ENCODE measurements at regions not wholly inside any gene's neighbourhood (a gene's known extent, or its start where the extent isn't known, plus 50 kb on each side); places are given as distances from the start of the nearest gene placed in this dataset.

DNA sequence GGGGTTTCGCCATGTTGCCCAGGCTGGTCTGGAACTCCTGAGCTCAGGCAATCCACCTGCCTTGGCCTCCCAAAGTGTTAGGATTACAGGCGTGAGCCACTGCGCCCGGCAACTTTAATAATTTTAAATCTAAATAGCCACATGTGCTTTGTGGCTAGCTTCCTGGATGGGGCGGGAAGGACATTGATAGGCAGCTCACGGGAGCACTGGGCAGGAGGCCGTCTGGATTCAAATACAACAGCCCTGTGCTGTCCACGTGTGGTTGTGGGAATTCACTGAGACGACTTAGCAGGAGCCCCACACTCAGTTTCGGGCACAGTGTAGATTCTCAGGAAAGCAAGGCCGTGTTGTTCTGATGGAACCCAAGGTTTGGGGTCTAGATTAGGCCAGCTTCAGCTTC is 177.1 kb downstream of the ETS2 start:
- peaks cover 33 to 38% (median 36%) of the 10 kb centered on the region in 3 donors for H3K4me1 ChIP-seq (ENCODE audit: control insufficient read depth in 3 of 3, insufficient read depth in 3 of 3, low read length in 3 of 3)
- H3K27me3 ChIP-seq (ENCODE audit: control insufficient read depth in 3 of 3, insufficient read depth in 3 of 3, low read length in 3 of 3) = no peaks in the 10 kb centered on the region

DNA sequence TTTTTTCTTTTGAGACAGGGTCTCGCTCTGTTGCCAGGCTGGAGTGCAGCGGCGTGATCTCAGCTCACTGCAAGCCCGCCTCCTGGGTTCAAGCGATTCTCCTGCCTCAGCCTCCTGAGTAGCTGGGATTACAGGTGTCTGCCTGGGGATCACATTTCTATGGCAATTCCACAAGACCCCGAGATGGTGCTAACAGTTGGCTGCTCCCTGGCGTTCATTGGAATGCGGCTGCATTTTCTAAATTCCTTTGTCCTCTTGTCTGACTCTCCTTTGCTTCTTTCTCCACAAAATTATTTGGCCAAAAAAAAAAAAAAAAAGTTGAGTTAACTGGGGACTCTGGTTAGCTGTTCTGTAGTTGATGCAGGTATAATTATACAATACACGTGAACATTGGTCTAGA is 176.4 kb downstream of the ETS2 start:
- Histone ChIP-seq H3K4me3 (ENCODE audit: low read length in 3 of 3) (no peak overlapping the region), H3K9me3 (ENCODE audit: control insufficient read depth in 3 of 3, low read length in 3 of 3) (no peaks in the 10 kb centered on the region), H3K4me1 (ENCODE audit: control insufficient read depth in 3 of 3, insufficient read depth in 3 of 3, low read length in 3 of 3) (peaks cover 26 to 31% (median 29%) of the 10 kb centered on the region in 3 donors), H3K27me3 (ENCODE audit: control insufficient read depth in 3 of 3, insufficient read depth in 3 of 3, low read length in 3 of 3) (no peaks in the 10 kb centered on the region), H3K27ac (ENCODE audit: low read depth, low read length) (no peak overlapping the region), H3K36me3 (ENCODE audit: control insufficient read depth in 3 of 3, insufficient read depth in 3 of 3, low read length in 3 of 3) (no peaks in the 10 kb centered on the region), H3K9ac (ENCODE audit: low read depth in 1 of 3, low read length in 3 of 3) (no peak overlapping the region)

More for the DNA sequence above, 177.1 kb downstream of the ETS2 start:
- H3K9me3 ChIP-seq (ENCODE audit: control insufficient read depth in 3 of 3, low read length in 3 of 3) = no peaks in the 10 kb centered on the region
- H3K36me3 ChIP-seq (ENCODE audit: control insufficient read depth in 3 of 3, insufficient read depth in 3 of 3, low read length in 3 of 3) = no peaks in the 10 kb centered on the region
- H3K9ac ChIP-seq (ENCODE audit: low read depth in 1 of 3, low read length in 3 of 3) = no peak overlapping the region
- no peak overlapping the region for H3K4me3 ChIP-seq (ENCODE audit: low read length in 3 of 3)
- H3K27ac ChIP-seq (ENCODE audit: low read depth, low read length) = no peak overlapping the region

DNA sequence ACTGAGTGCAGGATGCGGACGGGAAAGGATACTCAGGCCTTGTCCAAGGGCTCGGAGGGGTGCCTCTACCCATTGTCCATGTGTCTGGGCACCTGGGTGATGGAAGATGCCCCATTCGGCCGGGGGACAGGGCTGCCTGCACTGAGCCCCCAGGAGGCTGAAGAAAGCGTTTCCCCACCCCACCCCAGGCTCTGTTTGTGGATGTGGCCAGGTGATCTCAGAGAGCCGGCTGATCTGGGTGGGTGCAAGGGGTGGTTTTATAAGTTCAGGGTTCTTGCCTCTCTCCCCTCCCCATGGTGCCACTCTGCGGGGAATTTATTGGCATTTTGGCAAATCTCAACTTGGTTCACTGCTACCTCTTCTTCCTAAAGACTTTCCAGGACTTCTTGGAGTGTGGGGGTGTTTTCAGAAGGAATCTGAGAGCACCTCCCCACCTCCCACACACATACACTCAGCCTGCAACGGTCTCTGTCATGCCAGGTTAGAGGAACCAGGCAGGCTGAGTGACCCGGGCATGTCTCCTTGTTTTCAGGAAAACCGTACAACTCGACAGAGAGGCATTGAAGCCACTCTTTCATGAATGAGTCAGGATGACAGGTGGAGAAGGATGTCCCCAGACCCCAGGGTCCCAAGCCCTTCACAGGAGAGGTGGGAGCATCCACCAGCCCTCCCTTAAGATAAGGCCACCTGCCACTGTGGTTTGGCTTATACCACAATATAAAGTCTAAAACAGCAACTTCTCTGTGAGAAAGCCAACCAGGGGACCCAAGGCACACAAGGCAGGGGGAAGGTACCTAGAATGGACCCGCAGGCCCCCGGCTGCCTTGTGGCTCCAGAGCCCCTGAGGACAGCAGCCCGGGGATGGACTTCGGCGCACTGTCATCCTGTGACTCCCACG is 174.9 kb downstream of the ETS2 start:
- no peak overlapping the region for H3K9ac ChIP-seq (ENCODE audit: low read depth in 1 of 3, low read length in 3 of 3)
- peaks cover 12 to 17% (median 14%) of the 10 kb centered on the region in 3 donors for H3K4me1 ChIP-seq (ENCODE audit: control insufficient read depth in 3 of 3, insufficient read depth in 3 of 3, low read length in 3 of 3)
- H3K27ac ChIP-seq (ENCODE audit: low read depth, low read length) = no peak overlapping the region

DNA sequence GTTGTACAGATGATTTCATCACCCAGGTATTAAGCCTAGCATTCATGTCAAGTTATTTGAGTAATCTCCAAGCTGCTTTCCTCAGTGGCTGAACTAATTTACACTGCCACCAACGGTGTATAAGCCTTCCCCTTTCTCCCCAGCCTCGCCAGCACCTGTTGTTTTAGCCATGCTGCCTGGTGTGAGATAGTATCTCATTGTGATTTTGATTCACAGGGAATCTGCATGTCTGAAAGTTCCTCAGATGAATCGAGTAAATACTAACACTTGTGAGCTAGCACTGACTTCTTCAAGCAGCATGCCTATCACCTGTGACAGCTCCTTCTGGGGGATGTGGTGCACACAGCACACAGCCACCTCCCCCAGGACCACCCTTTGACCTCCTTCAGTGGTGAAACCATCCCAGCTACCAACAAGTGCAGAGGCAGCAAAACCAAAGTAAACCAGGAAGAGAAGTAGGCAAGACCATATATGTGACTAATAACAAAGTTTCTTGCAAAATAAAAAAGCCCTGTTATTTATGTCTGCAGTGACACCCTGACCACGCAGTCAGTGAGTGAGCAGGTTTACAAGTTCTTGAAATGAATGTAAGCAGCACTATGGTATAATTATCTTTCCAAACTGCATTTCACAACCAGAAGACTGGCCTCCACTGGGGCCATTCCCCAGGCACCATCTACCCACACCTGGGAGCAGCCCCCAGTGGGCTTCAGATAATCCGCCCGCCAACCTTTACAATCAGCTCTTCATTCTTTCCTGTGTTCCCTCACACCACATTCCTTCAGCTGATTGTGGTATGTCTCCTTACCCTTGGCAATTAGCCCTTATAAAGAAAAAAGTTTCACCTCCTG is 173.8 kb downstream of the ETS2 start:
- Histone ChIP-seq H3K27ac (ENCODE audit: low read depth, low read length) (no peak overlapping the region), H3K4me1 (ENCODE audit: control insufficient read depth in 3 of 3, insufficient read depth in 3 of 3, low read length in 3 of 3) (peaks cover 0 to 6% (median 3%) of the 10 kb centered on the region in 3 donors), H3K9ac (ENCODE audit: low read depth in 1 of 3, low read length in 3 of 3) (no peak overlapping the region)

More for the DNA sequence above, 174.9 kb downstream of the ETS2 start:
- Histone ChIP-seq H3K36me3 (ENCODE audit: control insufficient read depth in 3 of 3, insufficient read depth in 3 of 3, low read length in 3 of 3) (no peaks in the 10 kb centered on the region), H3K9me3 (ENCODE audit: control insufficient read depth in 3 of 3, low read length in 3 of 3) (no peaks in the 10 kb centered on the region), H3K4me3 (ENCODE audit: low read length in 3 of 3) (no peak overlapping the region), H3K27me3 (ENCODE audit: control insufficient read depth in 3 of 3, insufficient read depth in 3 of 3, low read length in 3 of 3) (no peaks in the 10 kb centered on the region)

DNA sequence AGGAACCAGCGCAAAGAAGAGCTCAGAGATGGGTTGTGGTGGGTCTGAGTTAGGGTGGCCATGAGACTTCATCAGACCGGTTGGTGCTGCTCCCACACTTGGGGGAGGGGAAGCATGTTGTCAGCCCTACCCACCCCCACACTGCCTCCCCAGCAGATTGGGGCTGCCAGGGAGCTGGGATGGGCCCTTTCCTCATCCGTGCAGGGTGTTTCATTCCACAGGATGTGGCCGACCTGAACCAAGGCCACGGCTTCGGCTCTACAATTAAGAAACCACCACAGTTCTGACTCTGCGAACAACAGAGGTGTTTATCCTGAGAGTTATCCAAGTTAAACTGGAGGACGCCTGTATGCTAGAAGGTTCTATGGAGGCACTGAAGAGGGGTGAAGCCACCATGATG is 171.2 kb downstream of the ETS2 start:
- no peak overlapping the region for H3K27ac ChIP-seq (ENCODE audit: low read depth, low read length)
- H3K9me3 ChIP-seq (ENCODE audit: control insufficient read depth in 3 of 3, low read length in 3 of 3) = no peaks in the 10 kb centered on the region
- no peaks in the 10 kb centered on the region for H3K4me1 ChIP-seq (ENCODE audit: control insufficient read depth in 3 of 3, insufficient read depth in 3 of 3, low read length in 3 of 3)
- no peaks in the 10 kb centered on the region for H3K27me3 ChIP-seq (ENCODE audit: control insufficient read depth in 3 of 3, insufficient read depth in 3 of 3, low read length in 3 of 3)
- H3K4me3 ChIP-seq (ENCODE audit: low read length in 3 of 3) = no peak overlapping the region
- no peak overlapping the region for H3K9ac ChIP-seq (ENCODE audit: low read depth in 1 of 3, low read length in 3 of 3)
- H3K36me3 ChIP-seq (ENCODE audit: control insufficient read depth in 3 of 3, insufficient read depth in 3 of 3, low read length in 3 of 3) = no peaks in the 10 kb centered on the region

More for the DNA sequence above, 173.8 kb downstream of the ETS2 start:
- Histone ChIP-seq H3K36me3 (ENCODE audit: control insufficient read depth in 3 of 3, insufficient read depth in 3 of 3, low read length in 3 of 3) (no peaks in the 10 kb centered on the region), H3K4me3 (ENCODE audit: low read length in 3 of 3) (no peak overlapping the region), H3K9me3 (ENCODE audit: control insufficient read depth in 3 of 3, low read length in 3 of 3) (no peaks in the 10 kb centered on the region), H3K27me3 (ENCODE audit: control insufficient read depth in 3 of 3, insufficient read depth in 3 of 3, low read length in 3 of 3) (no peaks in the 10 kb centered on the region)

GRCh38 chr21:38973552-38973951 is 167.8 kb downstream of the ETS2 start:
- Histone ChIP-seq H3K27me3 (ENCODE audit: control insufficient read depth in 3 of 3, insufficient read depth in 3 of 3, low read length in 3 of 3) (no peaks in the 10 kb centered on the region), H3K9ac (ENCODE audit: low read depth in 1 of 3, low read length in 3 of 3) (no peak overlapping the region), H3K36me3 (ENCODE audit: control insufficient read depth in 3 of 3, insufficient read depth in 3 of 3, low read length in 3 of 3) (no peaks in the 10 kb centered on the region), H3K27ac (ENCODE audit: low read depth, low read length) (no peak overlapping the region), H3K9me3 (ENCODE audit: control insufficient read depth in 3 of 3, low read length in 3 of 3) (no peaks in the 10 kb centered on the region), H3K4me3 (ENCODE audit: low read length in 3 of 3) (no peak overlapping the region), H3K4me1 (ENCODE audit: control insufficient read depth in 3 of 3, insufficient read depth in 3 of 3, low read length in 3 of 3) (no peaks in the 10 kb centered on the region)

DNA sequence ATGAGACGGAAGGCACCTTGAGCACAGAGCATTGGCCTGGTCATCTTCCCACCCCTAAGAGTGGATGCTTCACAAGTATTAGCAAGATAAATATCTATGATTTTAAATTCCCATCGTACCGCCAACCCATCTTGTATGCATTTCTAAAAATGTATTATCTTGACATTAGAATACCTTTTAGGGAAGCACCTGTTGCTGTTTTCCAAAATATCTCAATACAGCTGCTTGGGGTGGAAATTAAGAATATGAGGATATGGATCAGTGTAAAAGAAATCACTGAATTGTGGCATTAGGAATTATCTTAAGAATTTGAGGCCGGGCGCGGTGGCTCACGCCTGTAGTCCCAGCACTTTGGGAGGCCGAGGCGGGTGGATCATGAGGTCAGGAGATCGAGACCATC is 166.3 kb downstream of the ETS2 start:
- H3K4me3 ChIP-seq (ENCODE audit: low read length in 3 of 3) = no peak overlapping the region
- no peak overlapping the region for H3K27ac ChIP-seq (ENCODE audit: low read depth, low read length)
- H3K9me3 ChIP-seq (ENCODE audit: control insufficient read depth in 3 of 3, low read length in 3 of 3) = no peaks in the 10 kb centered on the region
- no peaks in the 10 kb centered on the region for H3K4me1 ChIP-seq (ENCODE audit: control insufficient read depth in 3 of 3, insufficient read depth in 3 of 3, low read length in 3 of 3)
- no peaks in the 10 kb centered on the region for H3K27me3 ChIP-seq (ENCODE audit: control insufficient read depth in 3 of 3, insufficient read depth in 3 of 3, low read length in 3 of 3)
- no peaks in the 10 kb centered on the region for H3K36me3 ChIP-seq (ENCODE audit: control insufficient read depth in 3 of 3, insufficient read depth in 3 of 3, low read length in 3 of 3)
- H3K9ac ChIP-seq (ENCODE audit: low read depth in 1 of 3, low read length in 3 of 3) = no peak overlapping the region

DNA sequence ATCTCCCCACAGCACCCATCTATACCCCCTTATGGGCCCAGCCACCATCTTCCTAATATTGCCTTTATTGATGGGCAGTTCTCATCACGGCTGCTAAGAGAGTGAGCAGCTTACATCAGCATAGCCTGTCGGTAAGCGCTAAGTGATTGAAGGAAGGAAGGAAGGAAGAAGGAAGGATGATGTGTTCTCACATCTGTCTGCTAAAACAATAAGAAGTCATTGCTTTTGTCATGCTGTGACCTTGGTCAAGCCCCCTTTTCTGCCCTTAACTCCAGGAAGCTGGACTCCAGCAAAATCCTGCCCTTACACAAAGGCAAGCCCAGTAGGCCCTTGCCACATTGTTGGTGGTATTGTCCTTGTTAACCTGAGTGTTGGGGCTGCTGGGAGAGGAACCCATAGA is 165.0 kb downstream of the ETS2 start:
- Histone ChIP-seq H3K27ac (ENCODE audit: low read depth, low read length) (no peak overlapping the region), H3K9me3 (ENCODE audit: control insufficient read depth in 3 of 3, low read length in 3 of 3) (no peaks in the 10 kb centered on the region), H3K27me3 (ENCODE audit: control insufficient read depth in 3 of 3, insufficient read depth in 3 of 3, low read length in 3 of 3) (no peaks in the 10 kb centered on the region), H3K4me3 (ENCODE audit: low read length in 3 of 3) (no peak overlapping the region), H3K9ac (ENCODE audit: low read depth in 1 of 3, low read length in 3 of 3) (no peak overlapping the region), H3K36me3 (ENCODE audit: control insufficient read depth in 3 of 3, insufficient read depth in 3 of 3, low read length in 3 of 3) (no peaks in the 10 kb centered on the region), H3K4me1 (ENCODE audit: control insufficient read depth in 3 of 3, insufficient read depth in 3 of 3, low read length in 3 of 3) (peaks cover 0 to 5% (median 0%) of the 10 kb centered on the region in 3 donors)

DNA sequence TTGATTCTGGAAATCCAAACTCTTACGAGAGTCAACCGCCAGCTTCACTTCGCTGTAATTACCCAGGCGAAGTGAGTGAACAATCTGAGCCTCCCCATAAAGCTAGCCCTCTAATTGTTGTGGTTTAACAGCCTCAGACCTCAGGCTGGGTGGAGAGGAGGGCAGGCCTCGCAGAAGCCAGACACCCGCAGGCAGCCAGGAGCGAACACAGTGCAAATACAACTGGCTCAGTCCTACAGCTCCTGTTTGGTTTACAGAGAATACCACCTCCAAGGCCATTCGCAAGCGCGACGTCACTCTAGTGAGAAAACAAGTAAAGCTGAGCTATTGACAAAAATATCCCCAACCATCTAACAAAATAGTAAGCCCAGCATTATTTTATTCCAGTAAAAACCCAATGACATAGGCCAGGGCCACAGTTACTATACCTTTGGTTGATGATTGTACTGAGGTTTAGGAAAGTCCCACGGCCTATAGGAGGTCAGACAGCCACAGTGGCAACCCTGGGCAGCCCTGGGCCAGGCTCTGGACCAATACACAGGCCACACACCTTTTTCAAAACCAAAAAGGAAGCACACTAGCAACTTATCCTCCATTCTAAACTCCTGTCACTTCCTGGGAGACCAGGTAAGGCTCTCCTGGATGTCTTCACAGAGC is 163.3 kb downstream of the ETS2 start:
- H3K9ac ChIP-seq (ENCODE audit: low read depth in 1 of 3, low read length in 3 of 3) = no peak overlapping the region
- no peak overlapping the region for H3K27ac ChIP-seq (ENCODE audit: low read depth, low read length)
- H3K4me3 ChIP-seq (ENCODE audit: low read length in 3 of 3) = no peak overlapping the region
- peaks cover 0 to 13% (median 5%) of the 10 kb centered on the region in 3 donors for H3K4me1 ChIP-seq (ENCODE audit: control insufficient read depth in 3 of 3, insufficient read depth in 3 of 3, low read length in 3 of 3)
- no peaks in the 10 kb centered on the region for H3K9me3 ChIP-seq (ENCODE audit: control insufficient read depth in 3 of 3, low read length in 3 of 3)
- no peaks in the 10 kb centered on the region for H3K27me3 ChIP-seq (ENCODE audit: control insufficient read depth in 3 of 3, insufficient read depth in 3 of 3, low read length in 3 of 3)
- no peaks in the 10 kb centered on the region for H3K36me3 ChIP-seq (ENCODE audit: control insufficient read depth in 3 of 3, insufficient read depth in 3 of 3, low read length in 3 of 3)
